HepG2 (cell line): ENCODE measurements at regions not wholly inside any gene's neighbourhood (a gene's known extent, or its start where the extent isn't known, plus 50 kb on each side); places are given as distances from the start of the nearest gene placed in this dataset.

Experiments
- FOXA3 ChIP-seq: IDR thresholded peaks from 2 replicates; pipeline ENCODE4 v1.6.1; 2016; ENCODE audit warnings: missing genetic modification reagents, missing compliant biosample characterization
- FOXP1 ChIP-seq, 2 experiments: fragments of 450-650 bp in 1 of 2; IDR thresholded peaks; 2 replicates each; pipeline ENCODE4 v1.6.1; 2017 to 2018; ENCODE audit warnings: antibody characterized with exemption in 1 of 2
- IRF2 ChIP-seq: IDR thresholded peaks from 2 replicates; pipeline ENCODE4 v1.6.1; 2018; ENCODE audit warnings: missing genetic modification reagents, missing compliant biosample characterization
- MEIS1 ChIP-seq: sonication (generic); formaldehyde crosslinking; IDR thresholded peaks from 2 replicates; pipeline ENCODE4 v1.9.0; 2021; ENCODE audit warnings: mild to moderate bottlenecking, missing genetic modification reagents, moderate library complexity, borderline replicate concordance
- MEIS2 ChIP-seq: sonication (generic); formaldehyde crosslinking; IDR thresholded peaks from 2 replicates; pipeline ENCODE4 v1.9.0; 2021; ENCODE audit warnings: mild to moderate bottlenecking, missing genetic modification reagents
- SALL1 ChIP-seq: sonication (generic); formaldehyde crosslinking; IDR thresholded peaks from 2 replicates; pipeline ENCODE4 v1.8.0; 2022; ENCODE audit warnings: mild to moderate bottlenecking, missing genetic modification reagents
- SOX13 ChIP-seq, 3 experiments: fragments of 450-650 bp in 1 of 3; sonication (generic) in 1 of 3; formaldehyde crosslinking in 1 of 3; IDR thresholded peaks in 2 of 3; conservative IDR thresholded peaks in 1 of 3; 2 replicates each; pipeline versions ENCODE4 v1.5.0 to v1.6.1; 2016 to 2020; ENCODE audit warnings: antibody characterized with exemption in 1 of 3, mild to moderate bottlenecking in 1 of 3, missing compliant biosample characterization in 1 of 3, missing genetic modification reagents in 1 of 3, moderate library complexity in 1 of 3
- SP5 ChIP-seq: IDR thresholded peaks from 2 replicates; pipeline ENCODE4 v1.6.1; 2016; ENCODE audit warnings: low read depth, borderline replicate concordance
- ZFP1 ChIP-seq: IDR thresholded peaks from 2 replicates; pipeline ENCODE4 v1.6.1; 2016
- ZNF207 ChIP-seq: fragments of 450-650 bp; IDR thresholded peaks from 2 replicates; pipeline ENCODE4 v1.6.1; 2016; ENCODE audit warnings: antibody characterized with exemption, borderline replicate concordance
- ZNF569 ChIP-seq: sonication (generic); formaldehyde crosslinking; IDR thresholded peaks from 2 replicates; pipeline ENCODE4 v1.5.0; 2020; ENCODE audit warnings: mild to moderate bottlenecking, missing genetic modification reagents, moderate library complexity, borderline replicate concordance
- TF ChIP-seq, protein P1 (sequence below): sonication (generic); formaldehyde crosslinking; IDR thresholded peaks from 2 replicates; pipeline ENCODE4 v1.4.0; 2020; ENCODE audit warnings: mild to moderate bottlenecking, missing genetic modification reagents
- TF ChIP-seq, protein P2 (sequence below): sonication (generic); formaldehyde crosslinking; IDR thresholded peaks from 2 replicates; pipeline ENCODE4 v1.9.0; 2022; ENCODE audit warnings: low read depth, missing genetic modification reagents
- TF ChIP-seq, protein P3 (sequence below): sonication (generic); formaldehyde crosslinking; IDR thresholded peaks from 2 replicates; pipeline ENCODE4 v1.5.1; 2020; ENCODE audit warnings: mild to moderate bottlenecking, missing genetic modification reagents, borderline replicate concordance

DNA sequence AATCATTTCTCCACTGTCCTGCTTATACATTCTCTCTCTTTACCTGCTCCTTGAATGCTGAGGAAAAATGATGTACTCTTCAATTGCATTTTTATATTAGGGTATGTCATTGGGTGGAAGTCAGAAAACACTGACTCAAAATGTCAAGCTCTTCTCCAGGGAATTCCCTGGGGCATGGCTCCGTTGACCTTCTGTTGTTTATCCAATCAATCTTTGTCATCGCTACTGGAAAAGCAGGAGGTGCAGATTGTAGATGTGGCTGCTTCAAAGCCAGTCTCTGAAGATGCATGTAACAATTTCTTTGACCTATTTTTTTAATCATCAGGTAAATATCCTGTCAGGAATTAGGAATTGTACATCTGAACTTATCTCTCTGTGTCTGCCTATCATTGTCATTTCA lies 63.9 kb upstream of the TENT5A start (continued):
- TF ChIP-seq, protein P1, sequence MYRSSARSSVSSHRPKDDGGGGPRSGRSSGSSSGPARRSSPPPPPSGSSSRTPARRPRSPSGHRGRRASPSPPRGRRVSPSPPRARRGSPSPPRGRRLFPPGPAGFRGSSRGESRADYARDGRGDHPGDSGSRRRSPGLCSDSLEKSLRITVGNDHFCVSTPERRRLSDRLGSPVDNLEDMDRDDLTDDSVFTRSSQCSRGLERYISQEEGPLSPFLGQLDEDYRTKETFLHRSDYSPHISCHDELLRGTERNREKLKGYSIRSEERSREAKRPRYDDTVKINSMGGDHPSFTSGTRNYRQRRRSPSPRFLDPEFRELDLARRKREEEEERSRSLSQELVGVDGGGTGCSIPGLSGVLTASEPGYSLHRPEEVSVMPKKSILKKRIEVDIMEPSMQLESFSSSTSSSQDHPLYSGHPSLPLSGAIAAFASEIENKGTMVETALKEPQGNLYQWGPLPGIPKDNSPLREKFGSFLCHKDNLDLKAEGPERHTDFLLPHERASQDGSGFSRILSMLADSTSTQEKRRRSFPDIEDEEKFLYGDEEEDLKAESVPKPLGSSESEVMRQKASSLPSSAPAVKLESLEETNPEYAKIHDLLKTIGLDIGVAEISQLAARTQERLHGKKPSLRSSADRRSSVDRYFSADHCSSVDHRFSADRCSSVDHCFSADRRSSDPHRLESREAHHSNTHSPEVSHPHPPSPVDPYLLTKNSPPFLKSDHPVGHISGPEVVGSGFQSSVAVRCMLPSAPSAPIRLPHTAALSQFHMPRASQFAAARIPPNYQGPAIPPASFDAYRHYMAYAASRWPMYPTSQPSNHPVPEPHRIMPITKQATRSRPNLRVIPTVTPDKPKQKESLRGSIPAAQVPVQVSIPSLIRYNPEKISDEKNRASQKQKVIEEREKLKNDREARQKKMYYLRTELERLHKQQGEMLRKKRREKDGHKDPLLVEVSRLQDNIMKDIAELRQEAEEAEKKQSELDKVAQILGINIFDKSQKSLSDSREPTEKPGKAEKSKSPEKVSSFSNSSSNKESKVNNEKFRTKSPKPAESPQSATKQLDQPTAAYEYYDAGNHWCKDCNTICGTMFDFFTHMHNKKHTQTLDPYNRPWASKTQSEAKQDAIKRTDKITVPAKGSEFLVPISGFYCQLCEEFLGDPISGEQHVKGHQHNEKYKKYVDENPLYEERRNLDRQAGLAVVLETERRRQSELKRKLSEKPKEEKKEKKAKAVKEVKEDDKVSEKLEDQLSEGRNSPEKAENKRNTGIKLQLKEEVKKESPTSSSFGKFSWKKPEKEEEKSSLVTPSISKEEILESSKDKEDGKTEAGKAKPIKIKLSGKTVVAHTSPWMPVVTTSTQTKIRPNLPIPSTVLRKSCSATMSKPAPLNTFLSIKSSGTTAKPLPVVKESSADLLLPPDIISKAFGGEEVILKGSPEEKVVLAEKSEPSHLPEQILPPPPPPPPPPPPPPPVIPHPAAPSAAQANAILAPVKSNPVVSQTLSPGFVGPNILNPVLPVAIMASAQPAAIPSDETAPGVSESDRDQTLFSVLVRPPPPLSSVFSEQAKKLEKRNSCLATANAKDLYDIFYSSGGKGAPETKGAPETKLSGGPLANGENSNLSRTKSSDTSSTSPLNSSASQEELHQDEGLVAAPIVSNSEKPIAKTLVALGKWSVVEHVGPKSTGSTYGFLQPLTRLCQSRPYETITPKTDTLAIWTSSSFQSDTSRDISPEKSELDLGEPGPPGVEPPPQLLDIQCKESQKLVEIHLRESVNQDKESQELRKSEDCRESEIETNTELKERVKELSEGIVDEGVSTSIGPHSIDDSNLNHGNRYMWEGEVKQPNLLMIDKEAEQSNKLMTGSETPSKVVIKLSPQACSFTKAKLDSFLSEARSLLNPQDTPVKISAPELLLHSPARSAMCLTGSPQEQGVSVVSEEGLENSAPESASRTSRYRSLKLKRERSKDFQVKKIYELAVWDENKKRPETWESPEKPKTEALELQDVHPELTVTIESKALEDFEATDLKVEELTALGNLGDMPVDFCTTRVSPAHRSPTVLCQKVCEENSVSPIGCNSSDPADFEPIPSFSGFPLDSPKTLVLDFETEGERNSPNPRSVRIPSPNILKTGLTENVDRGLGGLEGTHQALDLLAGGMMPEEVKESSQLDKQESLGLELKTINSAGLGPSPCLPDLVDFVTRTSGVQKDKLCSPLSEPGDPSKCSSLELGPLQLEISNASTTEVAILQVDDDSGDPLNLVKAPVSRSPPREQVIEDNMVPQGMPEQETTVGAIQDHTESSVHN (CRISPR knock-in tag) = no peak
- peak; percentile 55 for TF ChIP-seq FOXA3
- peak; percentile 30; the same call in 1 of the 2 replicates for TF ChIP-seq IRF2 (CRISPR knock-in tag)
- TF ChIP-seq, protein P2, sequence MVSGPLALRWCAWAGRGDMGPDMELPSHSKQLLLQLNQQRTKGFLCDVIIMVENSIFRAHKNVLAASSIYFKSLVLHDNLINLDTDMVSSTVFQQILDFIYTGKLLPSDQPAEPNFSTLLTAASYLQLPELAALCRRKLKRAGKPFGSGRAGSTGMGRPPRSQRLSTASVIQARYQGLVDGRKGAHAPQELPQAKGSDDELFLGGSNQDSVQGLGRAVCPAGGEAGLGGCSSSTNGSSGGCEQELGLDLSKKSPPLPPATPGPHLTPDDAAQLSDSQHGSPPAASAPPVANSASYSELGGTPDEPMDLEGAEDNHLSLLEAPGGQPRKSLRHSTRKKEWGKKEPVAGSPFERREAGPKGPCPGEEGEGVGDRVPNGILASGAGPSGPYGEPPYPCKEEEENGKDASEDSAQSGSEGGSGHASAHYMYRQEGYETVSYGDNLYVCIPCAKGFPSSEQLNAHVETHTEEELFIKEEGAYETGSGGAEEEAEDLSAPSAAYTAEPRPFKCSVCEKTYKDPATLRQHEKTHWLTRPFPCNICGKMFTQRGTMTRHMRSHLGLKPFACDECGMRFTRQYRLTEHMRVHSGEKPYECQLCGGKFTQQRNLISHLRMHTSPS (CRISPR knock-in tag) = no peak
- TF ChIP-seq SP5 = peak; percentile 30; the same call in 1 of the 2 replicates
- no peak for TF ChIP-seq ZNF207
- peak; percentile 16; the same call in 1 of the 2 replicates for TF ChIP-seq SOX13 (IDR thresholded peaks at IDR 0.05)
- peak in 1 of 2 experiments; percentile 58; a peak in 2 of 4 replicates for TF ChIP-seq SOX13 (CRISPR knock-in tag; conservative IDR thresholded peaks at IDR 0.05 in 1 of 2, IDR thresholded peaks at IDR 0.05 in 1 of 2)
- TF ChIP-seq MEIS1 = peak; percentile 92; the same call in 1 of the 2 replicates
- TF ChIP-seq MEIS2 (CRISPR knock-in tag) = peak; percentile 100
- no peak for TF ChIP-seq ZNF569 (CRISPR knock-in tag)
- peak; percentile 32; the same call in 1 of the 2 replicates for TF ChIP-seq SALL1 (CRISPR knock-in tag)
- TF ChIP-seq ZFP1 = no peak
- no peak for TF ChIP-seq FOXP1 (IDR thresholded peaks at IDR 0.05)
- peak; percentile 47; the same call in 1 of the 2 replicates for TF ChIP-seq FOXP1 (CRISPR knock-in tag; IDR thresholded peaks at IDR 0.05)
- TF ChIP-seq, protein P3, sequence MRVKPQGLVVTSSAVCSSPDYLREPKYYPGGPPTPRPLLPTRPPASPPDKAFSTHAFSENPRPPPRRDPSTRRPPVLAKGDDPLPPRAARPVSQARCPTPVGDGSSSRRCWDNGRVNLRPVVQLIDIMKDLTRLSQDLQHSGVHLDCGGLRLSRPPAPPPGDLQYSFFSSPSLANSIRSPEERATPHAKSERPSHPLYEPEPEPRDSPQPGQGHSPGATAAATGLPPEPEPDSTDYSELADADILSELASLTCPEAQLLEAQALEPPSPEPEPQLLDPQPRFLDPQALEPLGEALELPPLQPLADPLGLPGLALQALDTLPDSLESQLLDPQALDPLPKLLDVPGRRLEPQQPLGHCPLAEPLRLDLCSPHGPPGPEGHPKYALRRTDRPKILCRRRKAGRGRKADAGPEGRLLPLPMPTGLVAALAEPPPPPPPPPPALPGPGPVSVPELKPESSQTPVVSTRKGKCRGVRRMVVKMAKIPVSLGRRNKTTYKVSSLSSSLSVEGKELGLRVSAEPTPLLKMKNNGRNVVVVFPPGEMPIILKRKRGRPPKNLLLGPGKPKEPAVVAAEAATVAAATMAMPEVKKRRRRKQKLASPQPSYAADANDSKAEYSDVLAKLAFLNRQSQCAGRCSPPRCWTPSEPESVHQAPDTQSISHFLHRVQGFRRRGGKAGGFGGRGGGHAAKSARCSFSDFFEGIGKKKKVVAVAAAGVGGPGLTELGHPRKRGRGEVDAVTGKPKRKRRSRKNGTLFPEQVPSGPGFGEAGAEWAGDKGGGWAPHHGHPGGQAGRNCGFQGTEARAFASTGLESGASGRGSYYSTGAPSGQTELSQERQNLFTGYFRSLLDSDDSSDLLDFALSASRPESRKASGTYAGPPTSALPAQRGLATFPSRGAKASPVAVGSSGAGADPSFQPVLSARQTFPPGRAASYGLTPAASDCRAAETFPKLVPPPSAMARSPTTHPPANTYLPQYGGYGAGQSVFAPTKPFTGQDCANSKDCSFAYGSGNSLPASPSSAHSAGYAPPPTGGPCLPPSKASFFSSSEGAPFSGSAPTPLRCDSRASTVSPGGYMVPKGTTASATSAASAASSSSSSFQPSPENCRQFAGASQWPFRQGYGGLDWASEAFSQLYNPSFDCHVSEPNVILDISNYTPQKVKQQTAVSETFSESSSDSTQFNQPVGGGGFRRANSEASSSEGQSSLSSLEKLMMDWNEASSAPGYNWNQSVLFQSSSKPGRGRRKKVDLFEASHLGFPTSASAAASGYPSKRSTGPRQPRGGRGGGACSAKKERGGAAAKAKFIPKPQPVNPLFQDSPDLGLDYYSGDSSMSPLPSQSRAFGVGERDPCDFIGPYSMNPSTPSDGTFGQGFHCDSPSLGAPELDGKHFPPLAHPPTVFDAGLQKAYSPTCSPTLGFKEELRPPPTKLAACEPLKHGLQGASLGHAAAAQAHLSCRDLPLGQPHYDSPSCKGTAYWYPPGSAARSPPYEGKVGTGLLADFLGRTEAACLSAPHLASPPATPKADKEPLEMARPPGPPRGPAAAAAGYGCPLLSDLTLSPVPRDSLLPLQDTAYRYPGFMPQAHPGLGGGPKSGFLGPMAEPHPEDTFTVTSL (CRISPR knock-in tag) = peak; percentile 47; the same call in 1 of the 2 replicates
